Left colon (tissue), 2 donors: ENCODE measurements at regions not wholly inside any gene's neighbourhood (a gene's known extent, or its start where the extent isn't known, plus 50 kb on each side); places are given as distances from the start of the nearest gene placed in this dataset.
"Not testable (repeated sequence)": the region's sequence is repeated elsewhere in the genome, so short reads cannot be mapped to it uniquely, and the experiment has no call there.

Experiments used
- ATAC-seq: fragments of 200-7000 bp; cut with Tn5 transposase; one replicate; pipeline ENCODE4 v1.9.1; 2020; ENCODE audit warnings: mild to moderate bottlenecking, moderate library complexity
- DNase-seq, 2 donors: peaks; one replicate each; pipeline ENCODE4 v3.0.0-alpha.2; 2020
- intact Hi-C, 2 donors: fragments of 100-400 bp; cut with DNase I in 1 of 2; cut with micrococcal nuclease in 1 of 2; formaldehyde crosslinking; loops; one replicate each; pipeline versions ENCODE4 v1.11.2 to v1.14.0; 2022; cut with DNase I, micrococcal nuclease
- donor health status: DM: no; HTN: no; CAD: no.
- donor health status: DM: yes; HTN: yes; CAD: no.

GRCh38 chr1:146318715-146319114 is 89.9 kb upstream of the NOTCH2NLA start:
- DNase-seq, ATAC-seq, intact Hi-C loops: not testable (repeated sequence)

DNA sequence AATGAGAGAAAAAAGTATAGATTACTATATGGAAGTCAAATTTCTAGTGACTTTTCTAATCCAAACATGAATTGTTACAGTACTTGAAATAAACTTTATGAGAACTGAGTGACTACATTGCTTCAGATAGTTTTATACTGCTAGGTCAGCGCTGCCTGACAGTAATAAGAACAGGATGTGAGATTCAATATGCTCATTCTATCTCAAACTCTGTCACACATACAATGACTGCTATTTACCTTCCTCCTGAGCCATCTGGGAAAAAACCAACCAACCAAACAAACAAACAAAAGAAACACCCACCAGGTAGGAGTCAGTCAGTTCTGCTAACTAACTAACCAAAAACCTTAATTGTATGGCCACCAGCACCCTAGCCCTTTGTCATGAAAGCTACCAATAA is 89.0 kb upstream of the NOTCH2NLA start:
- ATAC-seq, intact Hi-C loops, DNase-seq: not testable (repeated sequence)

- ATAC-seq, intact Hi-C loops, DNase-seq: not testable (repeated sequence)
These were observed 85.8 kb upstream of the NOTCH2NLA start for GRCh38 chr1:146314449-146315246.

DNA sequence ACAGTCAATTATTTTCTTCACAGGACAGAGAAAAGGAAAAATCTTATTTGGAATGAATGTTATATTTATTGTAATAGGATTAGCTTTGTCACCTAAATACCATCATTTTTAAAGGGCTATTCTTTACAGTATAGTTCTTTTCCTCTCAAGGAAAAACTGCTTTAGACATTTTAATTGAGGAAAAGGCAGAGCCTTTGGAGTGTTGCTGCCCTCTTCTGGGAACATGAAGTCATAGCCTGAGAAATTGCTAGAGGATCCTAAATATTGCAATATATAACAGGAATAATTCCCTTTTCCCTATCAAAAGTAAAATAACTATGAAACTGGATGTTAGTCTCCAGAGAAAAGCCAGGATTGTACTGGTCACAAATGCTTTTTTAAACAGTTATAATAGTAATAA is 81.8 kb upstream of the NOTCH2NLA start:
- DNase-seq, intact Hi-C loops: not testable (repeated sequence)
- ATAC-seq: peak; percentile 75

- DNase-seq, intact Hi-C loops: not testable (repeated sequence)
- ATAC-seq: peak; percentile 75
These were observed 80.6 kb upstream of the NOTCH2NLA start for GRCh38 chr1:146309427-146309826.

GRCh38 chr1:146308892-146309291 is 80.1 kb upstream of the NOTCH2NLA start:
- DNase-seq, intact Hi-C loops, ATAC-seq: not testable (repeated sequence)

- ATAC-seq, intact Hi-C loops, DNase-seq: not testable (repeated sequence)
These were observed 79.3 kb upstream of the NOTCH2NLA start for GRCh38 chr1:146308152-146308551.

DNA sequence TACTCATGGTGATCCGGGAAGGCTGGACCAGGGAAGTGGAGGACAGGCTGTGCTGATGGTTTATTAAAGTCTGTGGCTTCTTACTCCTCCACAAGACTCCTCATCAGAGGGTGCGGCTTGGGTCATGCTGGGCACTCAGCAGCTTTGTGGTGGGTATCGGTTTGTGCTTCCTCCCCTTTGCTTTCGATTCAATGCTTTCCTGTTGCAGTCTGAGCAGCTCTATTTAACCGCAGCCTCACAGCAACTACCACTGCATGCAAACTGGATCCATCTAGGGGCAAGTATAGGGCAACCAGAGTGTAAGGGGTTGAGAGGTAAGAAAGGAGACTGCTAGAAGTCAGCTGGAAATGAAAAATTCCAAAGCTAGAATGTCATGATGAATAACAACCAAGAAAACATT is 78.8 kb upstream of the NOTCH2NLA start:
- intact Hi-C loops, DNase-seq: not testable (repeated sequence)
- ATAC-seq: peak; percentile 51

DNA sequence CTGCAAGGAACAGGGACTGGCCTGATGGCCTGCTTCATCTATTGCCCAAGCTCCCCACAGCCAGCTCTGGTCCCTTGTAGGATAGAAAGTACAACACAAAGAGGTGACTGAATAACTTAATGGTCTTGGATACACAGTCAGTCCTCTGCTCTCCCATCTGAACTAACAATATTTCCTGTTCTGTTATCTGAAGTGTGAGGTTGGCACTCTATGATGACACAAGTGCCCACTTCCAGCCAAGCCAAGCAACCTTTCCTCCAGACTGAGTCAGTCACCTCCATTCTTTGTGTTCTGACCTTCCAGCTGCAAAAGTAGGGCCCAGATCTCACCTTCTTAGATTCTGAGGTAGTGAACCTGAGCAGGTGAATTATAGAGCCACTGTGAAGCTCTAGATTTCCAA is 77.8 kb upstream of the NOTCH2NLA start:
- ATAC-seq, DNase-seq, intact Hi-C loops: not testable (repeated sequence)

GRCh38 chr1:146305442-146305841 is 76.6 kb upstream of the NOTCH2NLA start:
- ATAC-seq, intact Hi-C loops, DNase-seq: not testable (repeated sequence)

DNA sequence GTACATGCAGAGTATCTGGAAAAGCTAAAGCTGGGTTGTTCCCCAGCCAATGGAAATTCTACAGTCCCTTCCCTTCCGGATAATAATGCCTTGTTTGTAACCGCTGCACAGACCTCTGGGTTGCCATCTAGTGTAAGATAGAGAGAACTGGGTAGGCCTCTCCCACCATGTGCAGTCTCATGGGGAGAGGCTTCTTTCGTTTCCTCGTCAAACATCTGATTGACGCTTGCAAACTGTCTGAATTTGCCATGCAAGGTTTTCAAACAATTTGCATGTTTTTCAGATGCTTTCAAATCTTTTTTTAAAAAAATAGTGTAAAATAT is 69.7 kb upstream of the NOTCH2NLA start:
- DNase-seq, intact Hi-C loops: not testable (repeated sequence)
- peak; percentile 91 for ATAC-seq

- DNase-seq, intact Hi-C loops: not testable (repeated sequence)
- ATAC-seq: peak; percentile 44
These were observed 69.2 kb upstream of the NOTCH2NLA start for GRCh38 chr1:146297781-146298574.

DNA sequence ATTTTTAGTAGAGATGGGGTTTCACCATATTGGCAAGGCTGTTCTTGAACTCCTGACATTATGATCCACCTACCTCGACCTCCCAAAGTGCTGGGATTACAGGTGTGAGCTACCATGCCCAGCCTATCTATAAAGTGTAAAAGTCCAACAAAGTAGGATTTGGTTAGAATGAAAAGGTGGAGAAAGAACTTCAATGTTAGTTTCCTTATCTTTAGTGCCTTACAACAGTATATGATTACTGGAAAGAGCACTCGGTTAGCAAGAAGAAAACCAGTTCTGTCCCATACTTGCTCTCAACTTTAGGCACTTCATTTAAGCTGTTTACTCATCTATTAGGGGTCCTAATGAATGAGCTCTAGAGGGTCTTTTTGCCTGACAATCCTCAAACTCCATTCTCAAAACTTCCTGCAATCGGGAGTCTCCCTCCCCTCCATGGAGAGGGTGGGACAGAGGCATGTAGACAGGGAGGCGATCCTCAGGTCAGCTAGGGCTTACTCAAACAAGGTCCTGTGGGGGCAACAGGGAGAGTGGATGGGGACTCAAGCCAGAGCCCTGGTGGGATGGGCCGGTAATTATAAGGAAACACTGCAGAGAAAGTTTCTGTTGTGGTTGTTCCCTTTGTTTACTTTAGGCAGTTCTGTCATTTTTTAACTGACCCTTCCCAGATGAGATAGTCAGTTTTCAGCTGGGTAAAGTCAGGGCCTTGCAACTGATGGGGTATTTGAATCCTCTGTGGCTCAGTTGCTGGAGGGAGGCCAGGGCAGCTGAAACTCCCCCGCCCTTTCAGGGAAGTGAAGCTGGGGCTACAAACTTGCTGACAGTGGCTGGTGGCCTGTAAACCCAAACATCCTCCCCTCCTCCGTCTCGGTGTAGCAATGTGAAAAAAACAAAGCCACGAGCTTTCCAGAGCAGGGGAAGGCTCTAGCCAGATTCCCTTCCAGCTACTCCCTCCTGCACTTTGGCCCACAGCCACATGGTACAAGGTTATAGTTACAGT is 64.4 kb upstream of the NOTCH2NLA start:
- intact Hi-C loops, DNase-seq: not testable (repeated sequence)
- ATAC-seq: peak; percentile 67

- DNase-seq, ATAC-seq, intact Hi-C loops: not testable (repeated sequence)
These were observed 63.6 kb upstream of the NOTCH2NLA start for GRCh38 chr1:146292424-146292823.

DNA sequence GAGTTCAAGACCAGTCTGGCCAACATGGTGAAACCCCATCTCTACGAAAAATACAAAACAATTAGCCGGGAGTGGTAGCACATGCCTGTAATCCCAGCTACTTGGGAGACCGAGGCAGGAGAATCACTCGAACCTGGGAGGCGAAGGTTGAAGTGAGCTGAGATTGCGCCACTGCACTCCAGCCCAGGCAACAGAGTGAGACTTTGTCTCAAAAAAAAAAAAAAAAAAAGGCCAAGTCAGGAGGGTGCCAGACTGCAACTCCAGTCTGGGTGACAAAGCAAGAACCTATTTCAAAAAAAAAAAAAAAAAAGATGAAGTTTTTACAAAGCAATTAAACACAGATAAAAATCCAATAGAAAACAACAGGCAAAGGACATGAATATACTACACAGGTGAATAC is 59.1 kb upstream of the NOTCH2NLA start:
- ATAC-seq, intact Hi-C loops, DNase-seq: not testable (repeated sequence)

GRCh38 chr1:146284760-146285159 is 55.9 kb upstream of the NOTCH2NLA start:
- DNase-seq, intact Hi-C loops: not testable (repeated sequence)
- peak; percentile 35 for ATAC-seq

DNA sequence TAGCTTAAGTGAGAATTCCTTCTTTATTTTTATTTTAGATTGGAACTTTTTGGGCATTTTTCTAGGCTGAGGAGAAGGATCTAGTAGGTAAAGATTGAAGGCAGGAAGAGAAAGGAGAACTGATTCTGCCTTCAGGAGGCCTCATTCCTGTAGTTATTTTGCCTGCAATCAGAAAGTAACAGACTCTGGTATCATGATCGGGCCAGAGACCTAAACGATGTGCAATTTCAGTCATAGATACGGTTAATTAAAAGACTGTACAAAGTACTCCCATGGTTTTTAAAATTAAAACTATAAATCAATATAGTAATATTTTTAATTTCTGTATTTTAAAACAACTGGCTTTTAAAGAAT is 54.7 kb upstream of the NOTCH2NLA start:
- DNase-seq, ATAC-seq, intact Hi-C loops: not testable (repeated sequence)

DNA sequence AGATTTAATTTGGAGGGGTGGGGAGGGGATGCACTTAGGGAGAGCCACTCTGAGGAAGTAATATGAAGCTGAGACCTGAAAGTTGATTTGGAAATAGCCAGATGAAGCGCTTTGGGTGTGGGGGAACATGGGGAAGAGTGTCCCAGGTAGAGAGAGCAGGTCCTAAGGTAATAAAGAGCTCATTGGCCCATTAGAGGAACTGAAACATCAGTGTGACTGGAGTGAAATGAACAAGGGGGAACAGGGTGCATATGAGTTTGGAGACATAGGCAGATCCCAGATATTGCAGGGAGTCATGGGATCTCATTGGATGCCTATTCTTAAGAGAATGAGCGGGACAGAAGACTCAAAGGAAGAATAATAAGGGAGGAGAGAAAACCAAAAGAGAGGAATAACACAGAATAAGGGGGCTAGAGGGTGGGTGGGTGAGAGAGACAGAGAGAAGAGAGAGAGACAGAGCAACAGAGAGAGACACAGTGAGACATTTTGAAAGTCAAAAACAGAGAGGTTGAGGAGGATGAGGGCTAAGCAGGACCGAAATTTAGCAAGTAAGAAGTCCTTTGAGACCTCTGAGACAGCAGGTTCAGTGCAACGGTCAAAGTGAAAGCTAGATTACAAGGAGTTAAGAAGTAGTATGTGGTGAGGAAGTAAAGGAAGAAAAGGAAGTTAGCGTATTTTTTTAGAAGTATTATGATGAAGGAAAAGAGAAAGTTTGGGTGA is 54.1 kb upstream of the NOTCH2NLA start:
- intact Hi-C loops, DNase-seq: not testable (repeated sequence)
- ATAC-seq: peak; percentile 52
